GM06990 (cell line): ENCODE measurements at regions not wholly inside any gene's neighbourhood (a gene's known extent, or its start where the extent isn't known, plus 50 kb on each side); places are given as distances from the start of the nearest gene placed in this dataset.
"Not testable (repeated sequence)": the region's sequence is repeated elsewhere in the genome, so short reads cannot be mapped to it uniquely, and the experiment has no call there.

ENCODE experiments used
- DNase-seq: peaks from one replicate; pipeline ENCODE4 v3.0.0-alpha.2; 2011; ENCODE audit not compliant: insufficient read length; ENCODE audit errors: extremely low read depth
- H3K27me3 ChIP-seq: replicated peaks from 2 replicates; pipeline ENCODE4 v1.6.0; 2011; ENCODE audit warnings: low read length; ENCODE audit not compliant: control insufficient read depth, insufficient read depth
- H3K36me3 ChIP-seq: 2 replicates; pipeline ENCODE4 v1.5.1; 2011; ENCODE audit warnings: low read length; ENCODE audit not compliant: control insufficient read depth, insufficient read depth
- H3K4me3 ChIP-seq: replicated peaks from 2 replicates; pipeline ENCODE4 v1.5.1; 2011; ENCODE audit warnings: low read depth, mild to moderate bottlenecking, control low read depth, low read length
- TF ChIP-seq, protein P1 (sequence below): IDR thresholded peaks from 2 replicates; pipeline ENCODE4 v1.5.1; 2011; ENCODE audit warnings: low read length, control low read depth, mild to moderate bottlenecking, inconsistent platforms; ENCODE audit not compliant: insufficient read depth, poor library complexity, severe bottlenecking

DNA sequence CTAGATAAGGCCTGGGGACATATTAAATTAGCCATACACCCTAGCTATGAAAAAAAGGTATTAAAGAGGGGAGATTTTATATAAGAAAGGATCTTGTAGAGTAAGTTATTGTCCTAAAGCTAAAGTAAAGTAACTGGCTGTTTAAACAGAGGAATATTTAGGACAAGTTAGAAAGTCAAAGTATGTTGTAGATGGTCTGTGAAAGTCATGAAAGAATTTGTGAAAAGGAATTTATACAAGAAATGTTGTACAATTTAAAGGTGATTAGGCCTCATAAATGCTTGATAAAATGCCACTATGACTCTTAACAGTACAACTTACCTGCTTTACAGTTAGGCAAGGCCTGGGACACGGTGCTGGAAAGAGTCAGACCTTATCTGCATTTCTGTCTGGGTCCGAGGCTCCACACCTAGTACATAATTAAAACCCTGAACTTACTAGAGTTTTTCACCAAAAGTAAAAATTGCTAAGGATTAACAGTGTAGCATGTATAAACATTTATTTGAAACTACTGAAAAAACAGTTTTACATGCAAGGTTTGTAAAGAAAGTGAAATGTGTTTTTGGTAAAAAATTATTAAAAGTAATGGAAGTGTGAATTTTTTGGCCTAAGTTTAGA lies 445.3 kb upstream of the TOM1L1 start:
- TF ChIP-seq, protein P1, sequence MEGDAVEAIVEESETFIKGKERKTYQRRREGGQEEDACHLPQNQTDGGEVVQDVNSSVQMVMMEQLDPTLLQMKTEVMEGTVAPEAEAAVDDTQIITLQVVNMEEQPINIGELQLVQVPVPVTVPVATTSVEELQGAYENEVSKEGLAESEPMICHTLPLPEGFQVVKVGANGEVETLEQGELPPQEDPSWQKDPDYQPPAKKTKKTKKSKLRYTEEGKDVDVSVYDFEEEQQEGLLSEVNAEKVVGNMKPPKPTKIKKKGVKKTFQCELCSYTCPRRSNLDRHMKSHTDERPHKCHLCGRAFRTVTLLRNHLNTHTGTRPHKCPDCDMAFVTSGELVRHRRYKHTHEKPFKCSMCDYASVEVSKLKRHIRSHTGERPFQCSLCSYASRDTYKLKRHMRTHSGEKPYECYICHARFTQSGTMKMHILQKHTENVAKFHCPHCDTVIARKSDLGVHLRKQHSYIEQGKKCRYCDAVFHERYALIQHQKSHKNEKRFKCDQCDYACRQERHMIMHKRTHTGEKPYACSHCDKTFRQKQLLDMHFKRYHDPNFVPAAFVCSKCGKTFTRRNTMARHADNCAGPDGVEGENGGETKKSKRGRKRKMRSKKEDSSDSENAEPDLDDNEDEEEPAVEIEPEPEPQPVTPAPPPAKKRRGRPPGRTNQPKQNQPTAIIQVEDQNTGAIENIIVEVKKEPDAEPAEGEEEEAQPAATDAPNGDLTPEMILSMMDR = no peak
- Histone ChIP-seq H3K27me3 (no peaks in the 10 kb centered on the region), H3K36me3 (no peaks in the 10 kb centered on the region), H3K4me3 (no peak overlapping the region)
- no peak for DNase-seq

DNA sequence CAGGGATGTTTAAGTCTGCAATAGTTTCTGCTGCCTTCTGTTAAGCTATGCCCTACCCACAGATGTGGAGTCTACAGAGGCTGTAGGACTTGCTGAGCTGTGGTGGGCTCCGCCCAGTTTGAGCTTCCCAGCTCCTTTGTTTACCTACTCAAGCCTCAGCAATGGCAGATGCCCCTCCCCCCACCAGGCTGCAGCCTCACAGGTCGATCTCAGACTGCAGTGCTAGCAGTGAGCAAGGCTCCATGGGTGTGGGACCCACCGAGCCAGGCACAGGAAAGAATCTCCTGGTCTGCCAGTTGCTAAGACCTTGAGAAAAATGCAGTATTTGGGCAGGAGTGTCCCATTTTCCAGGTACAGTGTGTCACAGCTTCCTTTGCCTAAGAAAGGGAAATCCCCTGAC lies 435.2 kb upstream of the TOM1L1 start:
- not testable (repeated sequence) for H3K4me3 ChIP-seq, H3K27me3 ChIP-seq, H3K36me3 ChIP-seq, DNase-seq

DNA sequence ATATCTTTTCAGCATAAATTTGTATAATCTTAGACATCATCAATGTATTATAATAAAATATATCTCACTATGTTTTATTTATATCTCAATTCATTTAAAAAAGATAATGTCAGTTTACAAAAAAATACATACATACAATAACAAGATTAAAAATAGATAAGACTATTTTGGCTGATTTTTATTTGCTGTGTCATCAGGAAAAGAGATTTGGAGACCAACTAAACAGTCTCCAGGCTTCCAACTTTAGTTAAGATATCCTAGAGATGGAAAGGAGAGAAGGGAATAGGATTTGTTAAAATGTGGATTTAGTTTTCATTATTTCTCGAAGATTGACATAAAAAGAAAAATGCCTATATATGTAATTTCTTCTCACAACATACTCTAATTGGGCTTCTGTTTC lies 433.8 kb upstream of the TOM1L1 start:
- Histone ChIP-seq H3K4me3 (no peak overlapping the region), H3K27me3 (no peaks in the 10 kb centered on the region), H3K36me3 (no peaks in the 10 kb centered on the region)
- no peak for DNase-seq
- TF ChIP-seq, protein P1 = no peak

DNA sequence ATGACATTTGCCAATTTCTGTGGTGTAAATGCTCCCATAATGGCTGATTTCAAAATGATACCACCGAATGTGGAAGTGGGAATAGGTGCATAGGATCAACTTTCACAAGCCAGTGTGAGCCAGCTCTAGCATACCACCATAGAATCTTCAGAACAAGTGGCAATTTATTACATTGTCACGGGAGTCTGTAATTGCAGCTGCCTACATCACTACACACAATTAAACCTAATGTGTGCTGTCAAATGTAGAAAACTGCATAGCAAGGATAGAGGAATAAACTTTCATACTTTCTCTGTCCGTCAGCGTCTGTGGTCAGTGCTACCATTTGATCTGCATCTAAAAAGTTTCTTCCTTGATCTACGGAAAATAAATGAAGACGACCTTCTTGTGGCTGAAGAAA lies 417.8 kb upstream of the TOM1L1 start:
- H3K36me3 ChIP-seq = no peaks in the 10 kb centered on the region
- H3K4me3 ChIP-seq = no peak overlapping the region
- TF ChIP-seq, protein P1 = no peak
- H3K27me3 ChIP-seq = no peaks in the 10 kb centered on the region
- DNase-seq = no peak

DNA sequence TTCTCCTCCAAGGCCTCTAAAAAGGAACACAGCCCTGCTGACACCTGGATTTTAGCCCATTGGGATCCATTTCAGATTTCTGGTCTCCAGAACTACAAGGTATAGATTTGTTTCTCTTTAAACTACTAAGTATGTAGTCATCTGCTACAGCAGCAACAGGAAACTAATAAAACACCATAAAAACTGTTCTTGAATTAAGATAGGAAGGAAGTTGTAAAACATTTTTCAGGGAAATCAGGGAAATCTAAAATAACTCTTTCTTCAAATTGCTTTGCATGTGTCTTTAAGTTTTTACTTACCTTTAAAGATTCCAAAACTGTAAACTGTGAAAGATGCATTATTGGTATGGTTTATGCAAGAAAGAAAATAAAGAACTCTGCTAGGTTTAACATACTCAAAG lies 407.0 kb upstream of the TOM1L1 start:
- no peaks in the 10 kb centered on the region for H3K27me3 ChIP-seq
- H3K4me3 ChIP-seq = no peak overlapping the region
- TF ChIP-seq, protein P1 = no peak
- no peaks in the 10 kb centered on the region for H3K36me3 ChIP-seq
- DNase-seq = no peak

DNA sequence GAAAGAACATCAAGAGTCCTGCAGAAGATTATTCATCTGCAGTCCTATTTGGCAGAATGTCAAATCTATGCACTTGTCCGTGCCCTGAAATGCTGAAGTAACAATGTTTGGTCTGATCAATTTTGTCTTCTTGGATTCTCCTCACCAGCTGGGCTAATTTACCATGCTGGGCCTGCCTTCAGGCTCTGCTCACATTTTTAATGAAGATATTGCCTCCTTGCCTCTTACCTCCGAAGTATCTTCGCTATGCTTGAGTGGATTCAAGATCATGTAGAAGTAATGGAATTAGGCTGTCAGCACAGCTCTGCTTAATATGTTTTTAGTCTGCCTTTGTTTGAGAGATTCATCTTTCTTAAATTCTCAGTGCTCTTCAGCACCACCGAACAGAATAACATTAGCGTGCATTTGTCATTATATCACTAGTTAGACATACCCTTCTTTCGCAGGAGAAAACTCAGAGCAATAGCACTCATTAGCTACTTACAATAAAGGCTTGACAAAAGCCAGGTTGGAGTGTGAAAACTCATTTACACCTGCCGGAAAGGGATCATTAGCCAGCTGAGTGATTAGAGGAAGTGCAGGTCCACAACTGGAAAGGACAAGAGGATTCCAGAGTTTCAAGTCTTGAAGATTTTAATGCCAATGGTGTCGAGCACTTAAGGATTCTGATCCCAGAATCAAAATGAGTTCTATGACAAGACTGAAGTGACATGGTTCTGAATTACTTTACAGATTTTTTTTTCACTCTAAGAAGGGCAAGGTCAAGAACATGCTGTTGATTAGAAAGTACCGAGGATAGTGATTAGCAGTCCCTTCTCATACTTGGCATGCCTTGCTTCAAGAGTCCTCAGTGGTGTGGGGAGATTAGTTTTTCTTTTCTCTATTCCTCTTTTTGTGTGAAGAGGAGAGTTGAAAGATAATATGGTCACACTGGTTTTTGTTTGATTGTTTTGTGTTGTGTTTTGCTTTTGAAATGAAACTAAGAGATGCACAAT lies 405.6 kb upstream of the TOM1L1 start:
- no peak for DNase-seq
- H3K27me3 ChIP-seq = no peaks in the 10 kb centered on the region
- no peak overlapping the region for H3K4me3 ChIP-seq
- TF ChIP-seq, protein P1 = no peak
- H3K36me3 ChIP-seq = no peaks in the 10 kb centered on the region
